AG10803 (cell line): ENCODE measurements at regions not wholly inside any gene's neighbourhood (a gene's known extent, or its start where the extent isn't known, plus 50 kb on each side); places are given as distances from the start of the nearest gene placed in this dataset.

Source experiments
- DNase-seq: peaks from one replicate; pipeline ENCODE4 v3.0.0; 2010; ENCODE audit warnings: low read depth
- H3K4me3 ChIP-seq: 2 replicates; pipeline ENCODE4 v1.5.1; 2011; ENCODE audit warnings: mild to moderate bottlenecking, low read length, control low read depth
- TF ChIP-seq, protein P1 (sequence below): conservative IDR thresholded peaks from 2 replicates; pipeline ENCODE4 v1.5.1; 2011; ENCODE audit warnings: mild to moderate bottlenecking, low read length, control low read depth, inconsistent platforms

DNA sequence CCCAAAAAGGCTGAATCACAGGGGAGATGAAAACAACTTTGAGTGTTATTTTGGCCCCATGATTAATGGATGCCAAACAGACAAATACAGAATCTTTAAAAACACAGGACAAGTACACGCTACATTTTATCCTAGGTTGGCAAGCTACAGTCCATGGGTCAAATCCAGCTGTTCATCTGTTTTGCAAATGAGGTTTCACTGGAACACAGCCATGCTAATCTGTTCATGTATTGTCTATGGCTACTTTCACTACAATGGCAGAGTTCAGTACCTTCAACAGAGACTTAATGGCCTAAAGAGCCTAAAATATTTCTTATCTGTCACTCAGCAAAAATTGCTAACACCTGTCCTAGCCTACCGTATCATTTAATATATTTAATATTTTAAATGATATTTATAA, 1548.5 kb upstream of the IGFBP7 start:
- no peak for DNase-seq
- TF ChIP-seq, protein P1, sequence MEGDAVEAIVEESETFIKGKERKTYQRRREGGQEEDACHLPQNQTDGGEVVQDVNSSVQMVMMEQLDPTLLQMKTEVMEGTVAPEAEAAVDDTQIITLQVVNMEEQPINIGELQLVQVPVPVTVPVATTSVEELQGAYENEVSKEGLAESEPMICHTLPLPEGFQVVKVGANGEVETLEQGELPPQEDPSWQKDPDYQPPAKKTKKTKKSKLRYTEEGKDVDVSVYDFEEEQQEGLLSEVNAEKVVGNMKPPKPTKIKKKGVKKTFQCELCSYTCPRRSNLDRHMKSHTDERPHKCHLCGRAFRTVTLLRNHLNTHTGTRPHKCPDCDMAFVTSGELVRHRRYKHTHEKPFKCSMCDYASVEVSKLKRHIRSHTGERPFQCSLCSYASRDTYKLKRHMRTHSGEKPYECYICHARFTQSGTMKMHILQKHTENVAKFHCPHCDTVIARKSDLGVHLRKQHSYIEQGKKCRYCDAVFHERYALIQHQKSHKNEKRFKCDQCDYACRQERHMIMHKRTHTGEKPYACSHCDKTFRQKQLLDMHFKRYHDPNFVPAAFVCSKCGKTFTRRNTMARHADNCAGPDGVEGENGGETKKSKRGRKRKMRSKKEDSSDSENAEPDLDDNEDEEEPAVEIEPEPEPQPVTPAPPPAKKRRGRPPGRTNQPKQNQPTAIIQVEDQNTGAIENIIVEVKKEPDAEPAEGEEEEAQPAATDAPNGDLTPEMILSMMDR, result no peak
- H3K4me3 ChIP-seq, result no peak overlapping the region

DNA sequence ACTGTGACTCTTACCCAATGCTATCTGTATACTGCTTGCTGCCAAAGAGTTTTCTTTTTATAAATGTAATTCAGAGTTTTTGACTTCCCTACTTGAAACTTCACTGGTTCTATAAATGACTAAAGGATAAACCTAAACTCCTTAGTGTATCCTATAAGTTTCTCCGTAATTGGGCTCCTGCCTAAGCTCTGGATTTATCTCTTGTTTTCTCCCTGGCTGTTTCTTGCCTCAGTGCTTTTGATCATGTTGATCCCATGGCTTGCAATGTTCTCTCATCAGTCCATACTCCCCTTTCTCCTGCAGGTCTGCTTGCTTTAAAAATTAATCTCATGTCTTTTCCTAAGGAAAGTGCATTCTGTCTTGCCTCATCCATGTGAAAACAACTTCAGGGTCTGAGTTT, 1543.1 kb upstream of the IGFBP7 start:
- TF ChIP-seq, protein P1, result no peak
- no peak for DNase-seq
- no peak overlapping the region for H3K4me3 ChIP-seq

DNA sequence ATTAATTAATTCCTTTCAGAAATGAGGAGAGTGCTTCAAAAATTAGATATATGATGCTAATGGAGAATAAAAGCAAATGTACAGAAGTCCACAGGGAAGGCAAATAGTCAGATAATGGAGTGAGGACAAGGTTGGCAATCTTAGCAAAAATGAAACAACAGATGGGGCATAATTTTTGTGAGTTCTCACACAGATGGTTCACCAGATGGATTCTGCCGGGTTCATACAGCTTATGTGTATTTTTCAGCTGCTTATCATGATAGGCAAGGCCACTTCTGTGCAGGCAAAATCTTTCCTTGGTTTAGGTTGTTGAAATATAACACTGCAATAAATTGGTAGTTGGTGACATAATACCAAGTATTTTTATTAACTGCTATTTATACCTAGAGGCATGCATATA, 1539.0 kb upstream of the IGFBP7 start:
- TF ChIP-seq, protein P1, result no peak
- DNase-seq, result no peak
- H3K4me3 ChIP-seq, result no peak overlapping the region

DNA sequence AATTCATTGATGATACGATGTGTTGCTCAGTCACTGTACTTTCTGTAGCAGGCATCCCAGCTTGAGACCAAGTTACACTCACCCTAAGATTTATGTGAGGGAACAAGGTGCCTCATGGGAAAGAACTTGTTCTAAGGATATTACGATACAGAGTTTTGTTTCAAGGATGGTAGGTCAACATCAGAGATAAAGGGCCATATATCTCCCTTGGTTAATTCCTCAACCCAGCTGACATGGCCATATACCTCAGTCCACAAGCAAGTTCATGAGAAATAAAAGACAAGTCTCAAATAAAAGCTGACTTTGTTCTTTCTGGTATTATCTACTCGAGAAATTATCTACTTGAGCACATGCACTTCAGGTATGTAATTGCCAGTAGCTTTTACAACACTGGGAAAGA, 1535.9 kb upstream of the IGFBP7 start:
- no peak overlapping the region for H3K4me3 ChIP-seq
- no peak for DNase-seq
- TF ChIP-seq, protein P1, result no peak

DNA sequence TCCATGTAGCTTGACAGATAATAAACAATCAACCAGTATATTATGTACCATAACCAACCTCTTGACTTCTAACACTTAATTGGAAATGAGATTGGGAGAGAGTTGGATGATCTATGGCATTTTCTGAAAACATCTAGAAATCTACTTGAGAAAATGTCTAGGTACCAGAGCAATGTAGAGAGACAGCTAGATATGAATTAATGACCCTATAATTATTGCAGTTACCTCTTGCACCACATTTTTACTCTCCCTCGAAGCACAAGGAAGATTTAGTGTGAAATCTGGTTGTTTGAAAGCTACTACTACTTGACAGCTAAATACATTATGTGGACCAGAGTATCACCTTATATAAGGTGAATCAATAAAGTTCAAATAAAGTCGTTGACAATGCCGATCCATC, 1534.4 kb upstream of the IGFBP7 start:
- TF ChIP-seq, protein P1, result no peak
- no peak for DNase-seq
- no peak overlapping the region for H3K4me3 ChIP-seq

DNA sequence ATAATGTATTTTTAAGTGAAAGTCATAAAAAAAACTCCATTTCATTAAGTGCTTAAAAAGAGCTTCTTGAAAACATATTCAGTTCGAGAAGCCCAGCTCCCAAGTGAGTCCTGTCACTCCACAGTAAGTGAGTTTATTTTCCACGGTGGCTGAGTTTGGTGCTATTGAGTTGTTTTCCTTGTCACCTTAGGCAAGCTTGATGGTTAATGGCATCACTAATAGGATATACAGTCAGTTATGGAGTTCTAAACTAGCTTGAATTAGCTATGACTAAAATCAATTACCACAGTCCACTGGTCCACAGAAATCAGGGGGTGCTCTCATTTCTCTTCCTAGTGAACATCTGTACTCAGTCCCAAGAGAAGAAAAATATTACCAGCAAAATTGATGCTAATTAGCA, 1526.2 kb upstream of the IGFBP7 start:
- no peak for DNase-seq
- no peak overlapping the region for H3K4me3 ChIP-seq
- TF ChIP-seq, protein P1, result no peak

DNA sequence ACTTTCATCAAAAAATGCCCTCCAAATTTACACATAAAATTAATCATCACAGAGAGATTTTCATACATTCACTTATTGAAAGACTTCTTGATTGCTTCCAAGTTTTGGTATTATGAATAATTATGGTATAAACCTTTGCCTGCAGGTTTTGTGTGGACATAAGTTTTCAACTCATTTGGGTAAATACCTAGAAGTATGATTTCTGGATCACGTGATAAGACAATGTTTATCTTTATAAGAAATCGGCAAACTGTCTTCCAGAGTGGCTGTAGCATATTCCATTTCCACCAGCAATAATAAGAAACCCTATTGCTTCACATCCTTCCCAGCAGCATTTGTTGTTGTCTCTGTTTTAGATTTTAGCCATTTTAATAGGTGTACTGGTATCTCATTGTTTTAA, 1507.0 kb upstream of the IGFBP7 start:
- TF ChIP-seq, protein P1, result no peak
- no peak overlapping the region for H3K4me3 ChIP-seq
- no peak for DNase-seq
